ENCODE measurements at regions not wholly inside any gene's neighbourhood (a gene's known extent, or its start where the extent isn't known, plus 50 kb on each side); places are given as distances from the start of the nearest gene placed in this dataset.

DNA sequence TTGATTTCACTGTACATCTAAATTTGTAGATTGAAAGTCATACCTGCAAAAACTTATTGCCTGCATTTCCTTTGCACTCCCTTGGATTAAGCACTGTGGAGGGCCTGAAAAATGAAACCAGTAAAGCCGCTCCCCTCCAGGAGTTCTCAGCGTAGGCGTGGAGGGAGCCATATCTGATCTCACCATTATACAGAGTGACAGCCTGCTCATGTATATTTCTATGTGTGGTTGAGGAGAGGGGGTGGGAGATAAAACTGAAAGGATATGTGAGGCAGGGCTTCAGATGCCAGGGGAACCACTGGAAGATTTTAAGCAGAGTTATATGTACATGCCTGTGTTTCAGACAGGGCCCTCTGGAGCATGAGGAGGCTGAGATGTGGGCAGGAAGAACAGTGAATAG lies 303.0 kb downstream of the MSX2 start:
- in situ Hi-C loops (cut with MboI; ENCODE audit: low sequenced_read_pairs, unreplicated experiment): no loop called here
- TF ChIP-seq CTCF (IDR thresholded peaks at IDR 0.05; ENCODE audit: borderline replicate concordance, control extremely low read depth, extremely low read depth, insufficient read depth, missing control alignments): no peak

GRCh38 chr5:175025077-175025476 lies 300.7 kb downstream of the MSX2 start:
- no peak for DNase-seq (ENCODE audit: low spot score)
- TF ChIP-seq CTCF (IDR thresholded peaks at IDR 0.05; ENCODE audit: borderline replicate concordance, control extremely low read depth, extremely low read depth, insufficient read depth, missing control alignments): no peak
- in situ Hi-C loops (cut with MboI; ENCODE audit: low sequenced_read_pairs, unreplicated experiment): no loop called here

More for the DNA sequence above, 303.0 kb downstream of the MSX2 start:
- DNase-seq (ENCODE audit: low spot score): no peak

DNA sequence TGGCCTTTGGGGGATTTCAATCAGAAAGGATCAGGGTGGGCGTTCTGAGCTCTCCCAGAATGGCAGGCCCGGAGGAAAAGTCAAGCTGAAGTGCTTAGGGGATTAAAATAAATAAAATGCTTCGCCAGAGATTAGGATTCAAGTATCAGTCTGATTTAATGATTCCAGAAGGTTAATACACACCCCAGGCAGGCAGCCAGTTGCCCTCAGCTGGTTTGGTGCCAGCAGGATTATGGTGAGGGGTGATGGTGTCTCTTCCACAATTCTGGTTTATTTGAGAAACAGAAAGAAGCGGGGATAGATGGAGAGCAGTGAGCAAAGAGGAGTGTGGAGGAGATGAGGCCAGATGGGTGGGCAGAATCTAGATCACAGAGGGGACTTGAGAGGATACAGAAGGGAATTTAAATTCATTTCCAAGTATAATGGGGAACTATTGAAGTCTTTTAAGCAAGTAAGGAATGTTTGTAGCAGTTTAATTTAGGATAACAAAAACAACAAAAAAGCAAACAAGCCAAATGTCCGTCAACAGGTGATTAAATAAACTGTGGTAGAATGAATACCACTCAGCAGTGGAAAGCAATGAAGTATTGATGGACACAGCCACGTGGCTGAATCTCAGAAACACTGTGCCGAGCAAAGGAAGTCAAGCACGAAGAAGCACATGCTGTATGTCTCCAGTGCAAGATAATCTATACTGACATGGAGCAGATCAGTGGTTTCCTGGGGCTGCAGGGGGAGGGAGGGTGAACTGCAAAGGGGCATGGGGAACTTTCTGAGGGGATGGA lies 297.7 kb downstream of the MSX2 start:
- no peak for DNase-seq (ENCODE audit: low spot score)
- in situ Hi-C loops (cut with MboI; ENCODE audit: low sequenced_read_pairs, unreplicated experiment): no loop called here
- TF ChIP-seq CTCF (IDR thresholded peaks at IDR 0.05; ENCODE audit: borderline replicate concordance, control extremely low read depth, extremely low read depth, insufficient read depth, missing control alignments): no peak

DNA sequence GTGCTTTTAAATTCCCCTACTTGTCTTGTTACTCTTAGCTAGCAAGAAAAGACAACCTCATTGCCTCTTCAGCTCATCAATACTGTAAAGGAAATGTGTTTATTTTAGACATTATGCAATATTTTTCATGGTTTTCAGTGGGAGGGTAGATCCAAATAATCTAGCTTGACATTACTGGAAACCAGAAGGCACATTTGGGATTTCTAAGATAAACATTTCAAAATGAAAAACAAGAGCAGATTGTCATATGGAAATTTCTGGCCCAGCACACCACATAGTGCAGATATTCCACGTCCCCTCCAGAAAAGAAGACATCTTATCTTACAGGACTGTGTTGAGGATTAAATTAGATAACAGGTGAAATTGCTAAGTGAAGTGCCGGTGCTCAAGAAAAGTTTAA lies 296.9 kb downstream of the MSX2 start:
- no peak for TF ChIP-seq CTCF (IDR thresholded peaks at IDR 0.05; ENCODE audit: borderline replicate concordance, control extremely low read depth, extremely low read depth, insufficient read depth, missing control alignments)
- DNase-seq (ENCODE audit: low spot score): no peak
- in situ Hi-C loops (cut with MboI; ENCODE audit: low sequenced_read_pairs, unreplicated experiment): no loop called here

GRCh38 chr5:175015028-175015685 lies 290.8 kb downstream of the MSX2 start:
- DNase-seq (ENCODE audit: low spot score): no peak
- in situ Hi-C loops (cut with MboI; ENCODE audit: low sequenced_read_pairs, unreplicated experiment): no loop called here
- TF ChIP-seq CTCF (IDR thresholded peaks at IDR 0.05; ENCODE audit: borderline replicate concordance, control extremely low read depth, extremely low read depth, insufficient read depth, missing control alignments): no peak

DNA sequence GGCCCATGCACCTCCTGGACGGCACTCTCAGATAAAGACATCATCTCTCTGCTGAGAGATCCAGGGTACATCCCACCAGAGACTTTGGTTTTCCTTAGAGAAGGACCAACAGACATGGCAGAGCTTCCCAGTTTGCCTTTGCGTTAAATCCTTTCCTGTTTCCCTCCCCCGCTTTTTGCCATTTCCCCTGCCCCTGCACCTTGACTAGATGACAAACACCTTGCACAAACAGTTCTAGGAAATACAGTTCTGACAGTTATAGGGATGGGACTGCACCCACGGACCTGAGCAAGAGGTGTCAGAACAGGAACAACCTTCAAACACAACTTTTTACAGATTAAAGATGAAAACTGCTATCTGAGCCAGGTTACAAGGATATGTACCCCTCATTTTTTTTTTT lies 288.9 kb downstream of the MSX2 start:
- TF ChIP-seq CTCF (IDR thresholded peaks at IDR 0.05; ENCODE audit: borderline replicate concordance, control extremely low read depth, extremely low read depth, insufficient read depth, missing control alignments): no peak
- in situ Hi-C loops (cut with MboI; ENCODE audit: low sequenced_read_pairs, unreplicated experiment): no loop called here
- no peak for DNase-seq (ENCODE audit: low spot score)

Data from GM13976 (cell line).